ENCODE measurements at regions not wholly inside any gene's neighbourhood (a gene's known extent, or its start where the extent isn't known, plus 50 kb on each side); places are given as distances from the start of the nearest gene placed in this dataset.

DNA sequence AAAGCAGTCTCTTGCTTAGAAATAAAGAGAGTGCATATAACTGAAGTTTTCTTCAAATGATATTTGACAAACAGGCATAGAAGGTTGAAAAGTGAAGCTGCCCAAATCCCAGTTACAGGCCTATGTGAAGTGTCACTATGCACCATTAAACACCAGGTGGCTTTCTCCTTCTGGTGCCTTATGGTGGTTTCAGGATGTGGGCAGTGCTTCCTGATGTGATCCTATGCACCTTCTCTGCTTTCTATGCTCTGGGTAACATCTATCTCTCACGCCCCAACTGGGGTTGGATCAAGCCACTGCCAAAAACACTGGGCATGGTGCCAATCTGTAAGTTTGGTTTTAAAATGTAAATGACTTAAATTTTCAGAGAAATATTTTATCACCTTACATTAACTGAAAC lies 744.7 kb downstream of the TUSC7 start:
- no peak overlapping the region for H3K4me3 ChIP-seq (ENCODE audit: low read depth, low read length)
- TF ChIP-seq, protein P1, sequence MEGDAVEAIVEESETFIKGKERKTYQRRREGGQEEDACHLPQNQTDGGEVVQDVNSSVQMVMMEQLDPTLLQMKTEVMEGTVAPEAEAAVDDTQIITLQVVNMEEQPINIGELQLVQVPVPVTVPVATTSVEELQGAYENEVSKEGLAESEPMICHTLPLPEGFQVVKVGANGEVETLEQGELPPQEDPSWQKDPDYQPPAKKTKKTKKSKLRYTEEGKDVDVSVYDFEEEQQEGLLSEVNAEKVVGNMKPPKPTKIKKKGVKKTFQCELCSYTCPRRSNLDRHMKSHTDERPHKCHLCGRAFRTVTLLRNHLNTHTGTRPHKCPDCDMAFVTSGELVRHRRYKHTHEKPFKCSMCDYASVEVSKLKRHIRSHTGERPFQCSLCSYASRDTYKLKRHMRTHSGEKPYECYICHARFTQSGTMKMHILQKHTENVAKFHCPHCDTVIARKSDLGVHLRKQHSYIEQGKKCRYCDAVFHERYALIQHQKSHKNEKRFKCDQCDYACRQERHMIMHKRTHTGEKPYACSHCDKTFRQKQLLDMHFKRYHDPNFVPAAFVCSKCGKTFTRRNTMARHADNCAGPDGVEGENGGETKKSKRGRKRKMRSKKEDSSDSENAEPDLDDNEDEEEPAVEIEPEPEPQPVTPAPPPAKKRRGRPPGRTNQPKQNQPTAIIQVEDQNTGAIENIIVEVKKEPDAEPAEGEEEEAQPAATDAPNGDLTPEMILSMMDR (IDR thresholded peaks at IDR 0.05; ENCODE audit: low read depth, low read length): no peak

DNA sequence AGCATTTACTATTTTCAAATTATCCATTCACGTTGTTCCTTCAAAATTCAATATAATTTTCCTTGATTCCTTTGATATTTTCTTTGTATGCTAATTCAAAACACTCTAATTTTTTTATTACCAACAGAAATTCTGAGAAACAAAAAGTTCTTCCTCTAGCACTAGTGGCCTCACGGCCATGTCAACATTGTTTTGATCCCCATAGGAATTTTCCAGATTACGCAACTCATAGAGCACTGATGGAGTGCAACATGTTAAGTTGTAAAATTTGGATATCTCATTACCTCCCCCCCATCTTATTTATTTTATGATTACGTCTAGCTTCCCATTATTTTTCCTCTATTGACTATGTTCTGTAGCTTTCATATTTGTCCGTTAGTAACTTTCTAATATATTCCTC lies 745.3 kb downstream of the TUSC7 start:
- H3K4me3 ChIP-seq (ENCODE audit: low read depth, low read length): no peak overlapping the region
- TF ChIP-seq, protein P1 (IDR thresholded peaks at IDR 0.05; ENCODE audit: low read depth, low read length): no peak

- TF ChIP-seq, protein P1 (IDR thresholded peaks at IDR 0.05; ENCODE audit: low read depth, low read length): no peak
- no peak overlapping the region for H3K4me3 ChIP-seq (ENCODE audit: low read depth, low read length)
Measured at GRCh38 chr3:117455782-117456181, 746.2 kb downstream of the TUSC7 start.

DNA sequence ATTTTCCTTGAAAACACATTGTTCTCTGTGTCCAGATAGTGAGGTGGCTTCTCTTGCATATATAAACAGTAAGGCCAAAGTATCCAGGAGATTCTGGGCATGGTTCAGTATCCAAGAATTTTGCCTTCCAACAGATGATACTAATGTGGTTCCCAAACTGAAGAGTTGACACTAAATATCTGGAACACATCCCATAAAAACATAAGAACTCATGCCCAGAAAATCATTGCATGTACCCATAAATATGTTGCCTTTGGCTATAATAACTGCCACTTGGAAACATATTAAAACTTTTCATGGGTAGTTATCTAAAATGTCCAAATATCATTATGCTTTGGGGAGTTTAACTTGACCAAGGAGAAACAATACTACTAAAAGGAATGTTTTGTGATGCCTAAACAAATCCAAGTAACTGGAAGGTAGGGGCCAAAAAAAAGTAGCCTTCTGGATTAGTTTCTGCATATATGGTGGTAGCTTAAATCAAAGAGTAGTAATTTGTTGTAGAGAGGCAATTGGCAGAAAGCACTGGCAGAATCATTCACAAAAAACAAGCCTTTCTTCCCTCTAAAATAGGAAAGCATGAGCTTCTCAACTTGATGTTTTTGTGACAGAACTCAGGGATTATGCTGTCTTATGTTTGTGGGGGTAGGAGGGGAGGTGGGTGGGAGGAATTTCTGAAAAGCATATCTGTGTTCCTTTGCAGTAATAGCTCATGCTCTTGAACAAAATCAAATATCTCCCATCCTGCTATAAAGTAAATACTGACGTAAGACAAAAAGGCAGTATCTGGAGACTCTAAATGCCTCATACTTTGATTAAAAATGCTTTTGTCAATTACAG lies 753.9 kb downstream of the TUSC7 start:
- TF ChIP-seq, protein P1 (IDR thresholded peaks at IDR 0.05; ENCODE audit: low read depth, low read length): no peak
- no peak overlapping the region for H3K4me3 ChIP-seq (ENCODE audit: low read depth, low read length)

- TF ChIP-seq, protein P1 (IDR thresholded peaks at IDR 0.05; ENCODE audit: low read depth, low read length): no peak
- H3K4me3 ChIP-seq (ENCODE audit: low read depth, low read length): no peak overlapping the region
Measured at GRCh38 chr3:117471831-117472230, 762.3 kb downstream of the TUSC7 start.

GRCh38 chr3:117473981-117474538 lies 764.5 kb downstream of the TUSC7 start:
- TF ChIP-seq, protein P1 (IDR thresholded peaks at IDR 0.05; ENCODE audit: low read depth, low read length): no peak

GRCh38 chr3:117476572-117476971 lies 767.0 kb downstream of the TUSC7 start:
- no peak overlapping the region for H3K4me3 ChIP-seq (ENCODE audit: low read depth, low read length)
- TF ChIP-seq, protein P1 (IDR thresholded peaks at IDR 0.05; ENCODE audit: low read depth, low read length): no peak

More at GRCh38 chr3:117473981-117474538, 764.5 kb downstream of the TUSC7 start:
- no peak overlapping the region for H3K4me3 ChIP-seq (ENCODE audit: low read depth, low read length)

All from WI38 (cell line).